Keratinocyte (primary cell): ENCODE measurements at regions not wholly inside any gene's neighbourhood (a gene's known extent, or its start where the extent isn't known, plus 50 kb on each side); places are given as distances from the start of the nearest gene placed in this dataset.

Experiments
- DNase-seq: peaks from one replicate; pipeline ENCODE4 v3.0.0-alpha.2; 2011; ENCODE audit warnings: low read depth, missing footprints, low spot score
- FAIRE-seq: peaks from 2 replicates; lab custom pipeline; 2011; peaks lifted over from hg19 to GRCh38; lab: Jason Lieb, UNC
- H2AFZ ChIP-seq: 2 replicates; pipeline ENCODE4 v1.6.0; 2012; ENCODE audit warnings: low read length, control low read depth, inconsistent platforms; ENCODE audit not compliant: control insufficient read depth
- H3K27ac ChIP-seq: 2 replicates; pipeline ENCODE4 v1.5.1; 2011; ENCODE audit warnings: low read length; ENCODE audit not compliant: control insufficient read depth, insufficient read depth
- H3K27me3 ChIP-seq: 3 replicates; pipeline ENCODE4 v1.6.0; 2011; ENCODE audit warnings: low read length; ENCODE audit not compliant: control insufficient read depth, insufficient read depth; ENCODE audit errors: extremely low read depth
- H3K36me3 ChIP-seq, 2 experiments: 2 replicates in 1 of 2; 3 replicates in 1 of 2; pipeline ENCODE4 v1.5.1; 2011; ENCODE audit warnings: low read length in 2 of 2, mild to moderate bottlenecking in 1 of 2; ENCODE audit not compliant: control insufficient read depth in 2 of 2, insufficient read depth in 2 of 2; ENCODE audit errors: extremely low read depth in 1 of 2
- H3K4me1 ChIP-seq: 3 replicates; pipeline ENCODE4 v1.5.1; 2011; ENCODE audit warnings: low read length; ENCODE audit not compliant: control insufficient read depth, insufficient read depth; ENCODE audit errors: extremely low read depth
- H3K4me2 ChIP-seq: 3 replicates; pipeline ENCODE4 v1.6.0; 2011; ENCODE audit warnings: low read depth, low read length; ENCODE audit not compliant: control insufficient read depth, insufficient read depth; ENCODE audit errors: extremely low read depth
- H3K4me3 ChIP-seq, 3 experiments: fragments of 200-600 bp in 1 of 3; sonication (generic) in 1 of 3; 2 replicates in 2 of 3; 3 replicates in 1 of 3; pipeline ENCODE4 v1.5.1; 2011 to 2016; ENCODE audit warnings: low read length in 3 of 3, mild to moderate bottlenecking in 3 of 3, control low read depth in 2 of 3, inconsistent platforms in 1 of 3, low read depth in 1 of 3, mixed read lengths in 1 of 3, mixed run types in 1 of 3, moderate library complexity in 1 of 3; ENCODE audit not compliant: control insufficient read depth in 2 of 3, insufficient read depth in 2 of 3; ENCODE audit errors: extremely low read depth in 1 of 3
- H3K79me2 ChIP-seq: 2 replicates; pipeline ENCODE4 v1.6.0; 2012; ENCODE audit warnings: low read length; ENCODE audit not compliant: control insufficient read depth, insufficient read depth
- H3K9ac ChIP-seq: 3 replicates; pipeline ENCODE4 v1.6.0; 2011; ENCODE audit warnings: low read length; ENCODE audit not compliant: control insufficient read depth, insufficient read depth; ENCODE audit errors: extremely low read depth
- H3K9me1 ChIP-seq: 3 replicates; pipeline ENCODE4 v1.6.0; 2011; ENCODE audit warnings: low read length; ENCODE audit not compliant: control insufficient read depth, insufficient read depth; ENCODE audit errors: extremely low read depth
- H3K9me3 ChIP-seq: 2 replicates; pipeline ENCODE4 v1.5.1; 2012; ENCODE audit warnings: low read depth, low read length; ENCODE audit not compliant: control insufficient read depth
- H4K20me1 ChIP-seq: 3 replicates; pipeline ENCODE4 v1.6.0; 2011; ENCODE audit warnings: low read length; ENCODE audit not compliant: control insufficient read depth, insufficient read depth; ENCODE audit errors: extremely low read depth
- EZH2 ChIP-seq: IDR thresholded peaks from one replicate; pipeline ENCODE4 v1.6.1; 2012; ENCODE audit warnings: inconsistent platforms, mild to moderate bottlenecking, low read length, moderate library complexity
- dilution Hi-C: fragments of 300-500 bp; cut with MboI; formaldehyde crosslinking; loops from one replicate; pipeline ENCODE4 v1.7.0; 2020; ENCODE audit warnings: low sequenced_read_pairs; ENCODE audit not compliant: extremely low pct_ligation_motif_present
- TF ChIP-seq, protein P1 (sequence below), 3 experiments: IDR thresholded peaks in 1 of 3; conservative IDR thresholded peaks in 1 of 3; optimal IDR thresholded peaks in 1 of 3; 2 replicates in 2 of 3; 3 replicates in 1 of 3; pipeline versions ENCODE3 to v1.5.1; 2011; ENCODE audit warnings: low read length in 3 of 3, mild to moderate bottlenecking in 3 of 3, moderate library complexity in 2 of 3, control low read depth in 1 of 3, inconsistent platforms in 1 of 3; ENCODE audit not compliant: insufficient read depth in 2 of 3; ENCODE audit errors: extremely low read depth in 1 of 3

- no peaks in the 10 kb centered on the region for H4K20me1 ChIP-seq
- H3K36me3 ChIP-seq: no peaks in the 10 kb centered on the region
- no peak for FAIRE-seq
- H3K9me1 ChIP-seq: no peaks in the 10 kb centered on the region
- dilution Hi-C loops: no loop called here
- H3K4me1 ChIP-seq: no peaks in the 10 kb centered on the region
- H3K79me2 ChIP-seq: no peaks in the 10 kb centered on the region
- H3K4me3 ChIP-seq: no peak overlapping the region
- TF ChIP-seq, protein P1, sequence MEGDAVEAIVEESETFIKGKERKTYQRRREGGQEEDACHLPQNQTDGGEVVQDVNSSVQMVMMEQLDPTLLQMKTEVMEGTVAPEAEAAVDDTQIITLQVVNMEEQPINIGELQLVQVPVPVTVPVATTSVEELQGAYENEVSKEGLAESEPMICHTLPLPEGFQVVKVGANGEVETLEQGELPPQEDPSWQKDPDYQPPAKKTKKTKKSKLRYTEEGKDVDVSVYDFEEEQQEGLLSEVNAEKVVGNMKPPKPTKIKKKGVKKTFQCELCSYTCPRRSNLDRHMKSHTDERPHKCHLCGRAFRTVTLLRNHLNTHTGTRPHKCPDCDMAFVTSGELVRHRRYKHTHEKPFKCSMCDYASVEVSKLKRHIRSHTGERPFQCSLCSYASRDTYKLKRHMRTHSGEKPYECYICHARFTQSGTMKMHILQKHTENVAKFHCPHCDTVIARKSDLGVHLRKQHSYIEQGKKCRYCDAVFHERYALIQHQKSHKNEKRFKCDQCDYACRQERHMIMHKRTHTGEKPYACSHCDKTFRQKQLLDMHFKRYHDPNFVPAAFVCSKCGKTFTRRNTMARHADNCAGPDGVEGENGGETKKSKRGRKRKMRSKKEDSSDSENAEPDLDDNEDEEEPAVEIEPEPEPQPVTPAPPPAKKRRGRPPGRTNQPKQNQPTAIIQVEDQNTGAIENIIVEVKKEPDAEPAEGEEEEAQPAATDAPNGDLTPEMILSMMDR (optimal IDR thresholded peaks at IDR 0.05 in 1 of 3, IDR thresholded peaks at IDR 0.05 in 1 of 3, conservative IDR thresholded peaks at IDR 0.05 in 1 of 3; ENCODE audit: extremely low read depth in 1 of 3, insufficient read depth in 2 of 3, low read length in 3 of 3): no peak
- no peak for TF ChIP-seq EZH2
- DNase-seq: no peak
- no peak overlapping the region for H3K9ac ChIP-seq
- no peak overlapping the region for H3K4me2 ChIP-seq
- H3K27ac ChIP-seq: no peak overlapping the region
- H3K9me3 ChIP-seq: no peaks in the 10 kb centered on the region
- H2AFZ ChIP-seq: no peak overlapping the region
- H3K27me3 ChIP-seq: no peaks in the 10 kb centered on the region
Observed at GRCh38 chr6:86203044-86203443, 560.4 kb upstream of the SYNCRIP start.

DNA sequence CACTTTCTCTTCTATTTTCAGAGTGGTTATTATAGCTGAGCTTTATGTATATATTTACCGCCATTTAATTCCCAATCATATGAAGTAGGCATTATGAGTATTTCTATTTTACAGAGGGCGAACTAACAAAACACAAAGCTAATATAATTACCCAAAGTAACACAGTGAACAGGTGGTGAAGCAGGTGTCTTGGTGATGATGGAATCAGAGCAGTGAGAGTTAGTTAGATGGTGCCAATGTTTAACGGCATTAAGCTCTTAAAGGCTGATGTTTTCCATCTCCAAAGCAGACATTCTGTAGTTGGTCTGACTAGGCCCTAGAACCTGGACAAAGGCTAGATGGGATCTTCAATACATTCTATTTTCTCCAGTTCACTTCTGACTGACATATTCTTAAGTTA is 551.1 kb upstream of the SYNCRIP start:
- no peak overlapping the region for H2AFZ ChIP-seq
- H3K4me3 ChIP-seq: no peak overlapping the region
- H3K4me1 ChIP-seq: no peaks in the 10 kb centered on the region
- no peaks in the 10 kb centered on the region for H3K27me3 ChIP-seq
- no peaks in the 10 kb centered on the region for H3K36me3 ChIP-seq
- DNase-seq (no peak), FAIRE-seq (no peak)
- no peaks in the 10 kb centered on the region for H3K9me3 ChIP-seq
- H3K4me2 ChIP-seq: no peak overlapping the region
- no peak for TF ChIP-seq EZH2
- TF ChIP-seq, protein P1 (optimal IDR thresholded peaks at IDR 0.05 in 1 of 3, IDR thresholded peaks at IDR 0.05 in 1 of 3, conservative IDR thresholded peaks at IDR 0.05 in 1 of 3; ENCODE audit: extremely low read depth in 1 of 3, insufficient read depth in 2 of 3, low read length in 3 of 3): no peak
- H3K27ac ChIP-seq: no peak overlapping the region
- dilution Hi-C loops: no loop called here
- no peaks in the 10 kb centered on the region for H3K9me1 ChIP-seq
- no peaks in the 10 kb centered on the region for H3K79me2 ChIP-seq
- H3K9ac ChIP-seq: no peak overlapping the region
- no peaks in the 10 kb centered on the region for H4K20me1 ChIP-seq
